Ishikawa (cell line): ENCODE measurements at regions not wholly inside any gene's neighbourhood (a gene's known extent, or its start where the extent isn't known, plus 50 kb on each side); places are given as distances from the start of the nearest gene placed in this dataset.

Experiments used
- CEBPB ChIP-seq: IDR thresholded peaks from 2 replicates; pipeline ENCODE4 v1.6.1; 2012
- CREB1 ChIP-seq: IDR thresholded peaks from 2 replicates; pipeline ENCODE4 v1.6.1; 2012; ENCODE audit warnings: low read depth
- EGR1 ChIP-seq: IDR thresholded peaks from 2 replicates; pipeline ENCODE4 v1.6.1; 2012
- EP300 ChIP-seq: IDR thresholded peaks from 2 replicates; pipeline ENCODE4 v1.6.1; 2012; ENCODE audit warnings: borderline replicate concordance
- FOXM1 ChIP-seq: IDR thresholded peaks from 2 replicates; pipeline ENCODE4 v1.6.1; 2012; ENCODE audit warnings: low read depth, borderline replicate concordance
- MAX ChIP-seq: IDR thresholded peaks from 2 replicates; pipeline ENCODE4 v1.6.1; 2012
- NFIC ChIP-seq: IDR thresholded peaks from 2 replicates; pipeline ENCODE4 v1.6.1; 2012
- RAD21 ChIP-seq: IDR thresholded peaks from 2 replicates; pipeline ENCODE4 v1.6.1; 2012; ENCODE audit warnings: low read depth
- REST ChIP-seq: IDR thresholded peaks from 2 replicates; pipeline ENCODE4 v1.6.1; 2012; ENCODE audit warnings: low read depth, mild to moderate bottlenecking
- TAF1 ChIP-seq: IDR thresholded peaks from 2 replicates; pipeline ENCODE4 v1.6.1; 2012; ENCODE audit warnings: low read depth, mild to moderate bottlenecking
- TCF12 ChIP-seq: IDR thresholded peaks from 2 replicates; pipeline ENCODE4 v1.6.1; 2012; ENCODE audit warnings: low read depth
- TEAD4 ChIP-seq: IDR thresholded peaks from 2 replicates; pipeline ENCODE4 v1.6.1; 2012
- USF1 ChIP-seq: IDR thresholded peaks from 2 replicates; pipeline ENCODE4 v1.6.1; 2012
- YY1 ChIP-seq: IDR thresholded peaks from 2 replicates; pipeline ENCODE4 v1.6.1; 2012; ENCODE audit warnings: low read depth
- ZBTB7A ChIP-seq: IDR thresholded peaks from 2 replicates; pipeline ENCODE4 v1.6.1; 2012; ENCODE audit warnings: low read depth

- no peak for TF ChIP-seq MAX
- TF ChIP-seq TCF12: no peak
- TF ChIP-seq NFIC: no peak
- no peak for TF ChIP-seq REST
- TF ChIP-seq RAD21: no peak
- TF ChIP-seq EGR1: no peak
- TF ChIP-seq USF1: no peak
- no peak for TF ChIP-seq EP300
- TF ChIP-seq TEAD4: no peak
- TF ChIP-seq CEBPB: no peak
- no peak for TF ChIP-seq TAF1
- no peak for TF ChIP-seq YY1
- TF ChIP-seq ZBTB7A: no peak
- no peak for TF ChIP-seq FOXM1
- TF ChIP-seq CREB1: no peak
Observed at GRCh38 chr12:62021808-62022207, 238.4 kb upstream of the USP15 start.

DNA sequence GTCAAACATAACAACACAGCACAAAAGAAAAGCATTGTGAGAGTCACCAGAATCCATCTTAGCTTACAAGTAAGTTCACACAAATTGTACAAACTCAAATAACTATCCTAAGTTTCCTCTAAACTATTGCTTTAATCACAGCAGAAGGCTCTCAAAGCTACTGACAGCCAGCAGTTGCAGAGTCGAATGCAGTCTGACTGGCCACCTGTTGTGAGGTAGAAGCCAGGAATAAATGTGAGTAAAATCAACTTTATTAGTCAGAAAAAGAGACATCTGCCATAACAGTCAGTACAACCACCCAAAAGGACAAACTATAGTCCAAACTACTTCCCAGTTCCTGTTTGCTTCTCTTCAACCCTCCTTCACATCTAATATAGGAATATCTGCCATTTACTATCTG, 231.7 kb upstream of the USP15 start:
- no peak for TF ChIP-seq EGR1
- no peak for TF ChIP-seq CREB1
- no peak for TF ChIP-seq MAX
- no peak for TF ChIP-seq YY1
- TF ChIP-seq REST: no peak

- no peak for TF ChIP-seq TCF12
- no peak for TF ChIP-seq CREB1
- TF ChIP-seq CEBPB: no peak
- no peak for TF ChIP-seq TAF1
- no peak for TF ChIP-seq ZBTB7A
- no peak for TF ChIP-seq USF1
- TF ChIP-seq MAX: no peak
- no peak for TF ChIP-seq NFIC
- no peak for TF ChIP-seq TEAD4
- no peak for TF ChIP-seq YY1
- no peak for TF ChIP-seq FOXM1
- TF ChIP-seq EP300: no peak
- no peak for TF ChIP-seq REST
- no peak for TF ChIP-seq RAD21
Observed at GRCh38 chr12:62032870-62033269, 227.3 kb upstream of the USP15 start.

- TF ChIP-seq TAF1: no peak
- TF ChIP-seq REST: no peak
- no peak for TF ChIP-seq ZBTB7A
- no peak for TF ChIP-seq YY1
- TF ChIP-seq NFIC: no peak
- no peak for TF ChIP-seq CEBPB
Observed at GRCh38 chr12:62044450-62045135, 215.6 kb upstream of the USP15 start.
